ENCODE measurements at regions not wholly inside any gene's neighbourhood (a gene's known extent, or its start where the extent isn't known, plus 50 kb on each side); places are given as distances from the start of the nearest gene placed in this dataset.

DNA sequence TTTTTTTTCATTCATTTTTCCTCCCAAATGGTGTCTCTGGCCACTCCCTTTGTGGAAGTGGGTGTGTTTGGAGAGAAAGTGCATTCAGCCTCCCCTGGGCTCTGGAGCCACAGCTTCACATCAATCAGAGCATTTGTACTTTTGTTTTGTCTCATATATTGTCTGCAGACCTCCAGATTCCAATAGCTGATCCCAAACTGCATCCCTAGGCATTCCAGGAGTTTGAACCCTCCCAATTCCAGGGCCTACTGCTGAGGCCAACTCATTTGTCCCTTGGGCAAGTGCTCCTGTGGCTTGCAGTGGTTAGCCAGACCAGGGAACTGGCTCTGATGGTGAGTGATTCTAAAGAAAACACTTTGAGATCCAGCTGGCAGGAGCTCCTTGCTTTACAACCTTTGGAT lies 163.3 kb downstream of the IPMK start:
- no peak for TF ChIP-seq ZNF274 (CRISPR knock-in tag; IDR thresholded peaks at IDR 0.05)
- no peak for TF ChIP-seq ZMYM2 (CRISPR knock-in tag; IDR thresholded peaks at IDR 0.05)
- TF ChIP-seq ZSCAN5A (CRISPR knock-in tag; IDR thresholded peaks at IDR 0.05; ENCODE audit: borderline replicate concordance): no peak
- no peak for TF ChIP-seq ZNF12 (CRISPR knock-in tag; IDR thresholded peaks at IDR 0.05)
- TF ChIP-seq SIN3A (IDR thresholded peaks at IDR 0.05; ENCODE audit: borderline replicate concordance, low read depth, low read length): no peak
- TF ChIP-seq, protein P1, sequence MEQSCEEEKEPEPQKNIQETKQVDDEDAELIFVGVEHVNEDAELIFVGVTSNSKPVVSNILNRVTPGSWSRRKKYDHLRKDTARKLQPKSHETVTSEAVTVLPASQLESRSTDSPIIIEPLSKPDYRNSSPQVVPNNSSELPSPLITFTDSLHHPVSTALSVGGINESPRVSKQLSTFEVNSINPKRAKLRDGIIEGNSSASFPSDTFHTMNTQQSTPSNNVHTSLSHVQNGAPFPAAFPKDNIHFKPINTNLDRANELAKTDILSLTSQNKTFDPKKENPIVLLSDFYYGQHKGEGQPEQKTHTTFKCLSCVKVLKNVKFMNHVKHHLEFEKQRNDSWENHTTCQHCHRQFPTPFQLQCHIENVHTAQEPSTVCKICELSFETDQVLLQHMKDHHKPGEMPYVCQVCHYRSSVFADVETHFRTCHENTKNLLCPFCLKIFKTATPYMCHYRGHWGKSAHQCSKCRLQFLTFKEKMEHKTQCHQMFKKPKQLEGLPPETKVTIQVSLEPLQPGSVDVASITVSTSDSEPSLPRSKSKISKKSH (CRISPR knock-in tag; IDR thresholded peaks at IDR 0.05; ENCODE audit: borderline replicate concordance): no peak
- TF ChIP-seq, protein P2, sequence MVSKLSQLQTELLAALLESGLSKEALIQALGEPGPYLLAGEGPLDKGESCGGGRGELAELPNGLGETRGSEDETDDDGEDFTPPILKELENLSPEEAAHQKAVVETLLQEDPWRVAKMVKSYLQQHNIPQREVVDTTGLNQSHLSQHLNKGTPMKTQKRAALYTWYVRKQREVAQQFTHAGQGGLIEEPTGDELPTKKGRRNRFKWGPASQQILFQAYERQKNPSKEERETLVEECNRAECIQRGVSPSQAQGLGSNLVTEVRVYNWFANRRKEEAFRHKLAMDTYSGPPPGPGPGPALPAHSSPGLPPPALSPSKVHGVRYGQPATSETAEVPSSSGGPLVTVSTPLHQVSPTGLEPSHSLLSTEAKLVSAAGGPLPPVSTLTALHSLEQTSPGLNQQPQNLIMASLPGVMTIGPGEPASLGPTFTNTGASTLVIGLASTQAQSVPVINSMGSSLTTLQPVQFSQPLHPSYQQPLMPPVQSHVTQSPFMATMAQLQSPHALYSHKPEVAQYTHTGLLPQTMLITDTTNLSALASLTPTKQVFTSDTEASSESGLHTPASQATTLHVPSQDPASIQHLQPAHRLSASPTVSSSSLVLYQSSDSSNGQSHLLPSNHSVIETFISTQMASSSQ (IDR thresholded peaks at IDR 0.05; ENCODE audit: low read depth): no peak
- TF ChIP-seq, protein P2 (CRISPR knock-in tag; IDR thresholded peaks at IDR 0.05; ENCODE audit: borderline replicate concordance): no peak
- no peak for TF ChIP-seq ZNF670 (CRISPR knock-in tag; IDR thresholded peaks at IDR 0.05; ENCODE audit: borderline replicate concordance)
- TF ChIP-seq FLYWCH1 (CRISPR knock-in tag; IDR thresholded peaks at IDR 0.05): no peak
- TF ChIP-seq KDM1A (CRISPR knock-in tag; IDR thresholded peaks at IDR 0.05): no peak
- TF ChIP-seq ESRRA (CRISPR knock-in tag; IDR thresholded peaks at IDR 0.05; ENCODE audit: low read depth): no peak
- no peak for TF ChIP-seq FOXK1 (CRISPR knock-in tag; IDR thresholded peaks at IDR 0.05; ENCODE audit: borderline replicate concordance, low read depth)

Measured in HepG2 (cell line).